IMR-90 (cell line): ENCODE measurements at regions not wholly inside any gene's neighbourhood (a gene's known extent, or its start where the extent isn't known, plus 50 kb on each side); places are given as distances from the start of the nearest gene placed in this dataset.

ENCODE experiments used
- ATAC-seq: fragments of 200-7000 bp; cut with Tn5 transposase; 2 replicates; pipeline ENCODE4 v1.9.1; 2020; ENCODE audit warnings: low read depth, mild to moderate bottlenecking, moderate library complexity
- BruUV-seq: library from RNA; stranded (reverse); fragments of 400-500 nt; replicated peaks from 2 replicates; lab custom pipeline; 2021; lab: Mats Ljungman, UMichigan
- CTCF ChIA-PET: fragments of 300-600 bp; formaldehyde crosslinking; extraction: SDS; loops from one replicate; lab custom pipeline; 2021; ENCODE audit warnings: antibody characterized with exemption; lab: Yijun Ruan, JAX
- POLR2A ChIA-PET: fragments of 300-600 bp; sonication (Branson Sonifier 250); formaldehyde crosslinking; loops from one replicate; lab custom pipeline; 2022; ENCODE audit warnings: antibody characterized with exemption; ENCODE audit not compliant: unreplicated experiment; lab: Charles Lee
- DNase-seq: peaks from one replicate; pipeline ENCODE4 v3.0.0; 2013
- H2AFZ ChIP-seq: replicated peaks from 2 replicates; pipeline ENCODE3; 2013; ENCODE audit warnings: low read length, mild to moderate bottlenecking; ENCODE audit not compliant: poor library complexity
- H2AK5ac ChIP-seq: 2 replicates; pipeline ENCODE4 v1.6.1; 2013; ENCODE audit warnings: low read depth, low read length, inconsistent platforms
- H2AK9ac ChIP-seq: replicated peaks from 2 replicates; pipeline ENCODE3; 2013; ENCODE audit warnings: mild to moderate bottlenecking, low read depth, low read length, moderate library complexity; ENCODE audit not compliant: poor library complexity
- H2BK120ac ChIP-seq: 2 replicates; pipeline ENCODE4 v1.6.1; 2013; ENCODE audit warnings: low read depth, low read length, inconsistent platforms
- H2BK15ac ChIP-seq: 3 replicates; pipeline ENCODE4 v1.6.1; 2013; ENCODE audit warnings: low read depth, low read length, inconsistent platforms
- H2BK20ac ChIP-seq: 2 replicates; pipeline ENCODE4 v1.6.1; 2013; ENCODE audit warnings: low read depth, mild to moderate bottlenecking, inconsistent platforms, low read length, moderate library complexity
- H2BK5ac ChIP-seq: 2 replicates; pipeline ENCODE4 v1.6.1; 2013; ENCODE audit warnings: mild to moderate bottlenecking, low read depth, low read length, inconsistent platforms; ENCODE audit not compliant: poor library complexity, severe bottlenecking
- H3K14ac ChIP-seq: replicated peaks from 2 replicates; pipeline ENCODE4 v1.6.1; 2013; ENCODE audit warnings: low read depth, low read length, inconsistent platforms
- H3K18ac ChIP-seq: 2 replicates; pipeline ENCODE4 v1.6.1; 2013; ENCODE audit warnings: low read depth, low read length, control low read depth
- H3K23ac ChIP-seq: 2 replicates; pipeline ENCODE4 v1.6.1; 2013; ENCODE audit warnings: low read depth, low read length, inconsistent platforms
- H3K27ac ChIP-seq: 2 replicates; pipeline ENCODE4 v1.5.1; 2013; ENCODE audit warnings: mild to moderate bottlenecking, control low read depth, low read length; ENCODE audit not compliant: insufficient read depth
- H3K27me3 ChIP-seq: 2 replicates; pipeline ENCODE4 v1.6.1; 2013; ENCODE audit warnings: low read length; ENCODE audit not compliant: control insufficient read depth, insufficient read depth
- H3K36me3 ChIP-seq: 2 replicates; pipeline ENCODE4 v1.6.1; 2013; ENCODE audit warnings: low read length, mixed read lengths; ENCODE audit not compliant: control insufficient read depth, insufficient read depth
- H3K4ac ChIP-seq: 2 replicates; pipeline ENCODE4 v1.6.1; 2013; ENCODE audit warnings: low read depth, low read length, inconsistent platforms
- H3K4me1 ChIP-seq: 2 replicates; pipeline ENCODE4 v1.6.1; 2013; ENCODE audit warnings: low read length, mixed read lengths; ENCODE audit not compliant: control insufficient read depth, insufficient read depth
- H3K4me2 ChIP-seq: 2 replicates; pipeline ENCODE4 v1.6.1; 2013; ENCODE audit warnings: low read depth, mild to moderate bottlenecking, control low read depth, low read length, moderate library complexity
- H3K4me3 ChIP-seq: 2 replicates; pipeline ENCODE4 v1.5.1; 2013; ENCODE audit warnings: low read depth, mild to moderate bottlenecking, control low read depth, low read length, moderate library complexity; ENCODE audit not compliant: insufficient read depth
- H3K56ac ChIP-seq: 2 replicates; pipeline ENCODE4 v1.6.1; 2013; ENCODE audit warnings: low read length, inconsistent platforms; ENCODE audit not compliant: insufficient read depth; ENCODE audit errors: extremely low read depth
- H3K79me1 ChIP-seq, 2 experiments: 2 replicates each; pipeline ENCODE4 v1.6.1; 2013; ENCODE audit warnings: low read length in 2 of 2, inconsistent platforms in 1 of 2, low read depth in 1 of 2
- H3K9ac ChIP-seq: 2 replicates; pipeline ENCODE4 v1.6.1; 2013; ENCODE audit warnings: low read depth, low read length, control low read depth
- H3K9me1 ChIP-seq: 2 replicates; pipeline ENCODE4 v1.6.1; 2013; ENCODE audit warnings: low read length, inconsistent platforms; ENCODE audit not compliant: insufficient read depth
- H3K9me3 ChIP-seq: 2 replicates; pipeline ENCODE4 v1.6.1; 2013; ENCODE audit warnings: low read length; ENCODE audit not compliant: control insufficient read depth, insufficient read depth
- H4K20me1 ChIP-seq: 2 replicates; pipeline ENCODE4 v1.6.1; 2013; ENCODE audit warnings: low read length, inconsistent platforms; ENCODE audit not compliant: insufficient read depth
- H4K5ac ChIP-seq: 2 replicates; pipeline ENCODE4 v1.6.1; 2013; ENCODE audit warnings: mild to moderate bottlenecking, low read depth, low read length, control low read depth
- H4K8ac ChIP-seq, 2 experiments: 2 replicates each; pipeline ENCODE4 v1.6.1; 2013; ENCODE audit warnings: low read depth in 2 of 2, low read length in 2 of 2, control low read depth in 1 of 2, inconsistent platforms in 1 of 2
- H4K91ac ChIP-seq: 2 replicates; pipeline ENCODE4 v1.6.1; 2013; ENCODE audit warnings: low read depth, low read length, inconsistent platforms; ENCODE audit not compliant: insufficient read depth
- BHLHE40 ChIP-seq: fragments of 150-350 bp; IDR thresholded peaks from 2 replicates; pipeline ENCODE4 v1.6.1; 2016; ENCODE audit warnings: mild to moderate bottlenecking, low read depth, low read length
- CHD1 ChIP-seq: IDR thresholded peaks from 2 replicates; pipeline ENCODE4 v1.6.1; 2012; ENCODE audit warnings: low read depth, low read length, improper control_type of control experiment
- CTCF ChIP-seq: conservative IDR thresholded peaks from 2 replicates; pipeline ENCODE4 v1.5.1; 2012; ENCODE audit warnings: mild to moderate bottlenecking, low read depth, low read length, improper control_type of control experiment
- FOS ChIP-seq: fragments of 150-350 bp; IDR thresholded peaks from 2 replicates; pipeline ENCODE4 v1.6.1; 2016; ENCODE audit warnings: low read depth, low read length
- MAFK ChIP-seq: IDR thresholded peaks from 2 replicates; pipeline ENCODE4 v1.6.1; 2012; ENCODE audit warnings: low read depth, low read length, improper control_type of control experiment
- MAZ ChIP-seq: IDR thresholded peaks from 2 replicates; pipeline ENCODE4 v1.6.1; 2012; ENCODE audit warnings: low read depth, mild to moderate bottlenecking, low read length, improper control_type of control experiment, moderate library complexity, borderline replicate concordance
- MXI1 ChIP-seq: IDR thresholded peaks from 2 replicates; pipeline ENCODE4 v1.6.1; 2012; ENCODE audit warnings: low read depth, mild to moderate bottlenecking, low read length, moderate library complexity, borderline replicate concordance
- NFE2L2 ChIP-seq: fragments of 150-350 bp; IDR thresholded peaks from 2 replicates; pipeline ENCODE4 v1.6.1; 2016; ENCODE audit warnings: low read depth, mild to moderate bottlenecking, low read length
- POLR2A ChIP-seq: IDR thresholded peaks from 2 replicates; pipeline ENCODE4 v1.6.1; 2012; ENCODE audit warnings: mild to moderate bottlenecking, low read depth, low read length
- RAD21 ChIP-seq: IDR thresholded peaks from 2 replicates; pipeline ENCODE4 v1.6.1; 2012; ENCODE audit warnings: low read length, improper control_type of control experiment
- RCOR1 ChIP-seq: IDR thresholded peaks from 2 replicates; pipeline ENCODE4 v1.6.1; 2012; ENCODE audit warnings: mild to moderate bottlenecking, low read length, improper control_type of control experiment; ENCODE audit not compliant: insufficient replicate concordance
- RFX5 ChIP-seq: IDR thresholded peaks from 2 replicates; pipeline ENCODE4 v1.8.0; 2012; ENCODE audit warnings: low read depth, mild to moderate bottlenecking, low read length, moderate library complexity
- SMC3 ChIP-seq: fragments of 150-350 bp; IDR thresholded peaks from 2 replicates; pipeline ENCODE4 v1.6.1; 2016; ENCODE audit warnings: low read depth, mild to moderate bottlenecking, antibody characterized with exemption, low read length, moderate library complexity
- USF2 ChIP-seq: fragments of 150-350 bp; IDR thresholded peaks from 2 replicates; pipeline ENCODE4 v1.6.1; 2017; ENCODE audit warnings: mild to moderate bottlenecking, antibody characterized with exemption, low read length, low read depth
- WGBS, 2 experiments: methylation state at CpG; one replicate each; pipeline versions ENCODE4 v1.1.5 to v1.1.7; 2013; ENCODE audit warnings: missing lambda C conversion rate in 2 of 2; ENCODE audit not compliant: insufficient read length in 1 of 2; ENCODE audit errors: extremely low coverage in 2 of 2; 5-methylcytosine and 5-hydroxymethylcytosine counted together
- dilution Hi-C: fragments of 300-500 bp; cut with HindIII; formaldehyde crosslinking; loops from one replicate; pipeline ENCODE4 v1.14.3; 2018; ENCODE audit warnings: low sequenced_read_pairs; ENCODE audit not compliant: unreplicated experiment
- in situ Hi-C: fragments of 300-500 bp; cut with MboI; formaldehyde crosslinking; loops from 3 replicates; pipeline ENCODE4 v1.14.3; 2019; ENCODE audit warnings: low sequenced_read_pairs, inconsistent platforms, mixed read lengths
- intact Hi-C: fragments of 100-400 bp; cut with micrococcal nuclease; formaldehyde crosslinking; loops from 2 replicates; pipeline ENCODE4 v1.10.0; 2022
- TF ChIP-seq, protein P1 (sequence below): fragments of 150-350 bp; IDR thresholded peaks from 2 replicates; pipeline ENCODE4 v1.6.1; 2016; ENCODE audit warnings: low read depth, mild to moderate bottlenecking, low read length, moderate library complexity, borderline replicate concordance

GRCh38 chr12:105706973-105707334 is 376.5 kb downstream of the C12orf75 start:
- H2BK15ac ChIP-seq, result no peak overlapping the region
- in situ Hi-C loops, result loop anchor here (5.0 kb wide), 1 partner anchor 425 kb away; no protein-coding TSS in a partner anchor
- H3K9me3 ChIP-seq, result no peaks in the 10 kb centered on the region
- no peak overlapping the region for H2AK5ac ChIP-seq
- H3K4me1 ChIP-seq, result peaks cover 5% of the 10 kb centered on the region; the same call in 1 of the 2 replicates
- no peak overlapping the region for H3K4ac ChIP-seq
- WGBS, 2 experiments, result no CpG with 5 or more reads among the region's 3 CpGs
- no peaks in the 10 kb centered on the region for H3K79me1 ChIP-seq
- no peak for DNase-seq
- no TSS peak for BruUV-seq
- peaks cover 7% of the 10 kb centered on the region for H3K27me3 ChIP-seq
- dilution Hi-C loops, result no loop called here
- no peak overlapping the region for H3K4me3 ChIP-seq
- H4K91ac ChIP-seq, result no peak overlapping the region
- ChIA-PET POLR2A (no interaction called here), CTCF (interaction anchor here (0.9 to 1.2 kb wide), 3 partner anchors 14 to 429 kb away, joined by 3 to 7 read pairs (median 4); no protein-coding TSS in a partner anchor)
- no peak overlapping the region for H3K9ac ChIP-seq
- H3K14ac ChIP-seq, result no peak overlapping the region
- H3K27ac ChIP-seq, result no peak overlapping the region
- H3K4me2 ChIP-seq, result no peak overlapping the region
- peak overlapping the region; percentile 11 for H2AK9ac ChIP-seq
- TF ChIP-seq FOS, result no peak
- TF ChIP-seq, protein P1, sequence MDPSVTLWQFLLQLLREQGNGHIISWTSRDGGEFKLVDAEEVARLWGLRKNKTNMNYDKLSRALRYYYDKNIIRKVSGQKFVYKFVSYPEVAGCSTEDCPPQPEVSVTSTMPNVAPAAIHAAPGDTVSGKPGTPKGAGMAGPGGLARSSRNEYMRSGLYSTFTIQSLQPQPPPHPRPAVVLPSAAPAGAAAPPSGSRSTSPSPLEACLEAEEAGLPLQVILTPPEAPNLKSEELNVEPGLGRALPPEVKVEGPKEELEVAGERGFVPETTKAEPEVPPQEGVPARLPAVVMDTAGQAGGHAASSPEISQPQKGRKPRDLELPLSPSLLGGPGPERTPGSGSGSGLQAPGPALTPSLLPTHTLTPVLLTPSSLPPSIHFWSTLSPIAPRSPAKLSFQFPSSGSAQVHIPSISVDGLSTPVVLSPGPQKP, result no peak
- no peak for TF ChIP-seq USF2
- no peak for TF ChIP-seq MAFK
- no peak for TF ChIP-seq NFE2L2
- TF ChIP-seq MXI1, result no peak
- TF ChIP-seq MAZ, result no peak
- no peak for TF ChIP-seq POLR2A
- no peak for TF ChIP-seq RCOR1
- TF ChIP-seq RAD21, result no peak
- no peak for TF ChIP-seq CHD1
- TF ChIP-seq RFX5, result no peak
- no peak for TF ChIP-seq SMC3
- no peak for TF ChIP-seq BHLHE40
- no peak for TF ChIP-seq CTCF
- no peak for ATAC-seq
- peak overlapping the region; percentile 37 for H2AFZ ChIP-seq
- no peak overlapping the region for H4K5ac ChIP-seq
- H2BK5ac ChIP-seq, result no peak overlapping the region
- H4K8ac ChIP-seq, result no peak overlapping the region
- peaks cover 10% of the 10 kb centered on the region for H3K9me1 ChIP-seq
- H3K36me3 ChIP-seq, result no peaks in the 10 kb centered on the region
- no peaks in the 10 kb centered on the region; the same call in 1 of the 2 replicates for H4K20me1 ChIP-seq
- intact Hi-C loops, result loop anchor here (10.0 kb wide), 1 partner anchor 288 kb away; no protein-coding TSS in a partner anchor
- H2BK120ac ChIP-seq, result no peak overlapping the region
- no peak overlapping the region for H2BK20ac ChIP-seq
- H3K18ac ChIP-seq, result no peak overlapping the region
- no peak overlapping the region for H3K23ac ChIP-seq
- no peak overlapping the region for H3K56ac ChIP-seq
